HS-5 (cell line): ENCODE measurements at regions not wholly inside any gene's neighbourhood (a gene's known extent, or its start where the extent isn't known, plus 50 kb on each side); places are given as distances from the start of the nearest gene placed in this dataset.

Experiments used
- DNase-seq: peaks from one replicate; pipeline ENCODE4 v3.0.0-alpha.2; 2012; ENCODE audit warnings: low read depth

GRCh38 chr10:124227055-124227975 lies 133.9 kb upstream of the CHST15 start:
- DNase-seq = no peak

- DNase-seq = no peak
Observed at GRCh38 chr10:124226271-124227054, 133.1 kb upstream of the CHST15 start.

- no peak for DNase-seq
Observed at GRCh38 chr10:124225467-124226270, 132.3 kb upstream of the CHST15 start.

- DNase-seq = no peak
Observed at GRCh38 chr10:124225029-124225466, 131.7 kb upstream of the CHST15 start.

- DNase-seq = no peak
Observed at GRCh38 chr10:124224331-124225028, 131.1 kb upstream of the CHST15 start.

- no peak for DNase-seq
Observed at GRCh38 chr10:124223711-124224085, 130.3 kb upstream of the CHST15 start.

- DNase-seq = no peak
Observed at GRCh38 chr10:124222988-124223710, 129.8 kb upstream of the CHST15 start.

GRCh38 chr10:124222318-124222987 lies 129.1 kb upstream of the CHST15 start:
- DNase-seq = no peak

GRCh38 chr10:124221356-124222317 lies 128.2 kb upstream of the CHST15 start:
- DNase-seq = no peak

GRCh38 chr10:124220971-124221355 lies 127.6 kb upstream of the CHST15 start:
- DNase-seq = no peak

- DNase-seq = no peak
Observed at GRCh38 chr10:124220547-124220946, 127.1 kb upstream of the CHST15 start.

GRCh38 chr10:124219655-124220054 lies 126.3 kb upstream of the CHST15 start:
- no peak for DNase-seq

GRCh38 chr10:124219062-124219461 lies 125.7 kb upstream of the CHST15 start:
- no peak for DNase-seq

GRCh38 chr10:124217906-124218804 lies 124.8 kb upstream of the CHST15 start:
- no peak for DNase-seq

GRCh38 chr10:124217031-124217430 lies 123.6 kb upstream of the CHST15 start:
- no peak for DNase-seq

GRCh38 chr10:124214610-124215375 lies 121.4 kb upstream of the CHST15 start:
- no peak for DNase-seq

- DNase-seq = no peak
Observed at GRCh38 chr10:124213899-124214510, 120.6 kb upstream of the CHST15 start.
